ENCODE measurements at regions not wholly inside any gene's neighbourhood (a gene's known extent, or its start where the extent isn't known, plus 50 kb on each side); places are given as distances from the start of the nearest gene placed in this dataset.

GRCh38 chr3:28994161-28994905 is 286.5 kb upstream of the RBMS3 start:
- in situ Hi-C loops (cut with HindIII; ENCODE audit: low pct_unique_long_range_greater_than_20kb, low sequenced_read_pairs) (no loop called here), intact Hi-C loops (cut with micrococcal nuclease; ENCODE audit: unreplicated experiment) (no loop called here)
- BruUV-seq (replicated peaks): no TSS peak

GRCh38 chr3:29004885-29005599 is 275.8 kb upstream of the RBMS3 start:
- BruUV-seq (replicated peaks): no TSS peak
- Histone ChIP-seq H3K27ac (ENCODE audit: low read length) (no peak overlapping the region), H3K36me3 (ENCODE audit: control insufficient read depth, insufficient read depth, low read length) (no peaks in the 10 kb centered on the region), H3K27me3 (ENCODE audit: control insufficient read depth, insufficient read depth, low read length) (no peaks in the 10 kb centered on the region), H3K9me3 (ENCODE audit: control insufficient read depth, insufficient read depth, low read depth, low read length) (no peaks in the 10 kb centered on the region), H3K4me3 (ENCODE audit: low read depth in 2 of 2, low read length in 2 of 2) (no peak overlapping the region), H3K4me1 (ENCODE audit: control insufficient read depth, insufficient read depth, low read length) (no peaks in the 10 kb centered on the region)
- ChIA-PET CTCF (no interaction called here), POLR2A (no interaction called here)
- TF ChIP-seq, protein P1, sequence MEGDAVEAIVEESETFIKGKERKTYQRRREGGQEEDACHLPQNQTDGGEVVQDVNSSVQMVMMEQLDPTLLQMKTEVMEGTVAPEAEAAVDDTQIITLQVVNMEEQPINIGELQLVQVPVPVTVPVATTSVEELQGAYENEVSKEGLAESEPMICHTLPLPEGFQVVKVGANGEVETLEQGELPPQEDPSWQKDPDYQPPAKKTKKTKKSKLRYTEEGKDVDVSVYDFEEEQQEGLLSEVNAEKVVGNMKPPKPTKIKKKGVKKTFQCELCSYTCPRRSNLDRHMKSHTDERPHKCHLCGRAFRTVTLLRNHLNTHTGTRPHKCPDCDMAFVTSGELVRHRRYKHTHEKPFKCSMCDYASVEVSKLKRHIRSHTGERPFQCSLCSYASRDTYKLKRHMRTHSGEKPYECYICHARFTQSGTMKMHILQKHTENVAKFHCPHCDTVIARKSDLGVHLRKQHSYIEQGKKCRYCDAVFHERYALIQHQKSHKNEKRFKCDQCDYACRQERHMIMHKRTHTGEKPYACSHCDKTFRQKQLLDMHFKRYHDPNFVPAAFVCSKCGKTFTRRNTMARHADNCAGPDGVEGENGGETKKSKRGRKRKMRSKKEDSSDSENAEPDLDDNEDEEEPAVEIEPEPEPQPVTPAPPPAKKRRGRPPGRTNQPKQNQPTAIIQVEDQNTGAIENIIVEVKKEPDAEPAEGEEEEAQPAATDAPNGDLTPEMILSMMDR (IDR thresholded peaks at IDR 0.05): no peak
- TF ChIP-seq TCF7L2 (IDR thresholded peaks at IDR 0.05; ENCODE audit: low read depth, low read length) (no peak), POLR2AphosphoS5 (IDR thresholded peaks at IDR 0.05; ENCODE audit: low read depth, low read length) (no peak), SIN3A (IDR thresholded peaks at IDR 0.05; ENCODE audit: borderline replicate concordance, insufficient read depth, low read depth, low read length) (no peak)
- TF ChIP-seq, protein P2, sequence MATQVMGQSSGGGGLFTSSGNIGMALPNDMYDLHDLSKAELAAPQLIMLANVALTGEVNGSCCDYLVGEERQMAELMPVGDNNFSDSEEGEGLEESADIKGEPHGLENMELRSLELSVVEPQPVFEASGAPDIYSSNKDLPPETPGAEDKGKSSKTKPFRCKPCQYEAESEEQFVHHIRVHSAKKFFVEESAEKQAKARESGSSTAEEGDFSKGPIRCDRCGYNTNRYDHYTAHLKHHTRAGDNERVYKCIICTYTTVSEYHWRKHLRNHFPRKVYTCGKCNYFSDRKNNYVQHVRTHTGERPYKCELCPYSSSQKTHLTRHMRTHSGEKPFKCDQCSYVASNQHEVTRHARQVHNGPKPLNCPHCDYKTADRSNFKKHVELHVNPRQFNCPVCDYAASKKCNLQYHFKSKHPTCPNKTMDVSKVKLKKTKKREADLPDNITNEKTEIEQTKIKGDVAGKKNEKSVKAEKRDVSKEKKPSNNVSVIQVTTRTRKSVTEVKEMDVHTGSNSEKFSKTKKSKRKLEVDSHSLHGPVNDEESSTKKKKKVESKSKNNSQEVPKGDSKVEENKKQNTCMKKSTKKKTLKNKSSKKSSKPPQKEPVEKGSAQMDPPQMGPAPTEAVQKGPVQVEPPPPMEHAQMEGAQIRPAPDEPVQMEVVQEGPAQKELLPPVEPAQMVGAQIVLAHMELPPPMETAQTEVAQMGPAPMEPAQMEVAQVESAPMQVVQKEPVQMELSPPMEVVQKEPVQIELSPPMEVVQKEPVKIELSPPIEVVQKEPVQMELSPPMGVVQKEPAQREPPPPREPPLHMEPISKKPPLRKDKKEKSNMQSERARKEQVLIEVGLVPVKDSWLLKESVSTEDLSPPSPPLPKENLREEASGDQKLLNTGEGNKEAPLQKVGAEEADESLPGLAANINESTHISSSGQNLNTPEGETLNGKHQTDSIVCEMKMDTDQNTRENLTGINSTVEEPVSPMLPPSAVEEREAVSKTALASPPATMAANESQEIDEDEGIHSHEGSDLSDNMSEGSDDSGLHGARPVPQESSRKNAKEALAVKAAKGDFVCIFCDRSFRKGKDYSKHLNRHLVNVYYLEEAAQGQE (IDR thresholded peaks at IDR 0.05; ENCODE audit: insufficient read depth in 1 of 2, low read depth in 2 of 2, low read length in 1 of 2): no peak
- ATAC-seq: no peak
- intact Hi-C loops (cut with micrococcal nuclease; ENCODE audit: unreplicated experiment): no loop called here
- no peak for DNase-seq (ENCODE audit: low read depth, low spot score)
- in situ Hi-C loops (cut with HindIII; ENCODE audit: low pct_unique_long_range_greater_than_20kb, low sequenced_read_pairs): no loop called here

More at GRCh38 chr3:28994161-28994905, 286.5 kb upstream of the RBMS3 start:
- CTCF ChIA-PET: interaction anchor here (0.6 kb wide), 1 partner anchor 744 kb away, joined by 3 read pairs; no protein-coding TSS in a partner anchor
- TF ChIP-seq SIN3A (IDR thresholded peaks at IDR 0.05; ENCODE audit: borderline replicate concordance, insufficient read depth, low read depth, low read length): no peak
- no peak for TF ChIP-seq POLR2AphosphoS5 (IDR thresholded peaks at IDR 0.05; ENCODE audit: low read depth, low read length)
- TF ChIP-seq, protein P1 (IDR thresholded peaks at IDR 0.05): no peak
- no peak for TF ChIP-seq TCF7L2 (IDR thresholded peaks at IDR 0.05; ENCODE audit: low read depth, low read length)
- TF ChIP-seq, protein P2 (IDR thresholded peaks at IDR 0.05; ENCODE audit: insufficient read depth in 1 of 2, low read depth in 2 of 2, low read length in 1 of 2): no peak
- Histone ChIP-seq H3K9me3 (ENCODE audit: control insufficient read depth, insufficient read depth, low read depth, low read length) (no peaks in the 10 kb centered on the region), H3K27ac (ENCODE audit: low read length) (no peak overlapping the region), H3K27me3 (ENCODE audit: control insufficient read depth, insufficient read depth, low read length) (no peaks in the 10 kb centered on the region), H3K36me3 (ENCODE audit: control insufficient read depth, insufficient read depth, low read length) (no peaks in the 10 kb centered on the region), H3K4me3 (ENCODE audit: low read depth in 2 of 2, low read length in 2 of 2) (no peak overlapping the region), H3K4me1 (ENCODE audit: control insufficient read depth, insufficient read depth, low read length) (no peaks in the 10 kb centered on the region)
- POLR2A ChIA-PET: no interaction called here
- ATAC-seq (no peak), DNase-seq (ENCODE audit: low read depth, low spot score) (no peak)
